Activated CD4-positive, CD25-positive, alpha-beta regulatory T cell treated with anti-CD3 and anti-CD28 coated beads, Interleukin-2, amount 50 U/mL, for 72 hours (primary cell): ENCODE measurements at regions not wholly inside any gene's neighbourhood (a gene's known extent, or its start where the extent isn't known, plus 50 kb on each side); places are given as distances from the start of the nearest gene placed in this dataset.
A peak's percentile ranks its signal among the peaks of the same experiment; 100 is the strongest.

Source experiments
- DNase-seq: peaks from one replicate; pipeline ENCODE4 v3.0.0; 2021

- no peak for DNase-seq
Measured at GRCh38 chr15:77557564-77557963, 75.1 kb downstream of the LINGO1 start.

- no peak for DNase-seq
Measured at GRCh38 chr15:77557144-77557543, 75.6 kb downstream of the LINGO1 start.

DNA sequence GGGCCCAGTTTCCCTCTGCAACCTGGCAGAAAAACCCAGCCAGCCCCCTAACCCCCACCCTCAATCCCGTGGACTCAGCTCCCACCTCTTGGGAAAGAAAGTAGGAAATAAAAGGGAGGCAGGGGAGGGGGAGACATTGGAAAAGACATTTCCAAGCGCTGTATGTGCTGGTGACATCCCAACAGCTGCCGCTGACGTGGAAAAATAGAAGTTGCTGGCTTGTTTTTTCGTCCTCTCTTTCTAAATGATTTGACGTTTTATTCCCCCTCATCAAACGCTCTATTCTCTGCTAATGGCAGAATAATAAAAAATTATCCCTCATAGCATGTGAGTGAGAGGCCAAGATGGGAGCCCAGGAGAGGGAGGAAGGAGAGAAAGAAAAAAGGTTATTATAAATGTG lies 76.1 kb downstream of the LINGO1 start:
- no peak for DNase-seq

DNA sequence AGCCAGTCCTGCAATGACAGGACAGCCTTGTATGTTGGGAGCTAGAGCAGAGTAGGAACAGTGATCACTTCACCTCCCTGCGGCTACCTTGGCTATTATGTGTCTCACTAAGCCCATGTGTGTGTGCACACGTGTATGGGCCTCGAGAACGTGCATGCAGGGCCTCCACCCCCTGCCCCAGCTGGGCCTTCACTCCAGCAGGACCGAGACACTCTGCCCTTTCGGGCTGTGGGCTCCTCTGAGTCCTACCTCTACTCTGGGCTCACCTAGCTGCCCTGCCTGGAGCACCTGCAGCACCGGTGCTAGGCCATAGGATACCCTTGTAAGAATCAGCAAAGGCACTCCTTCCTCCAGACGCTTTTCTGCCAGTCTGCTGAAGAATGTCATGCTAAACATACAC lies 77.5 kb downstream of the LINGO1 start:
- DNase-seq = no peak

DNA sequence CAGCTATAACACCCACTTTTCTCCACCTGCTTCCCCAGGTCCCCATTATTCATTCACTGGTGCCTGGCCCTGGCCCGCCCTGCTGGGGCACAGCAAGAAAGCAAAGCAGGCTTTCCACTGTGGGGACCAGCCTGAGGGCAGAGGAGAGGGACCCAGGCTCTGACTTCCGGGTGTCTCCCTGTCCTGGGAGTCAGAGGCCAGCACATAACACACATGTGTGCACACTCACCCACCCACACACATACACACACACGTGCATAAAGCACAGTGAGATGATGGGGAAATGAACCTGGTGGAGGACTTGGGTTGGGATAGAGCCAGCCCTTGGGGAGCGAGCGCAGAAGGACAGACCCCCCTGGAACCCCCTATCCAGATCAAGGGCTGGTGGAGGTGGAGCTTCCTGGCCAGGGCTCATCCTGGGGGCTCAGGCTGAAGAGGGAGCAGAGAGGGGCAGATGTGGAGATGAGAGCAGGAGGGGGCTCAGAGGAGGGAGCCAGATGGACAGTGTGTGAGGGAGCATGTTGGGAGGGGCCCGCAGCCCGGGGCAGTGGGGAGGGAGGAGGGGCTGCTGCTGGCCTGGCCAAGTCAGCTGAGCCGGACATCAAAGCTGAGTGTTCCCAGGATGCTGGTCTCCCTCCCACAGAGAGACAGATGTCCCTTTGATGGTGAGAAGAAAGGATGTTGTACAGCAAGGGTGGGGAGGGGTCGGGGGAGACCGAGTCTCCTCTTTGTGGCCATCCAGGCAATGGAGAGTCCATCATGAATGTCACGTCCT lies 78.2 kb downstream of the LINGO1 start:
- DNase-seq = no peak

DNA sequence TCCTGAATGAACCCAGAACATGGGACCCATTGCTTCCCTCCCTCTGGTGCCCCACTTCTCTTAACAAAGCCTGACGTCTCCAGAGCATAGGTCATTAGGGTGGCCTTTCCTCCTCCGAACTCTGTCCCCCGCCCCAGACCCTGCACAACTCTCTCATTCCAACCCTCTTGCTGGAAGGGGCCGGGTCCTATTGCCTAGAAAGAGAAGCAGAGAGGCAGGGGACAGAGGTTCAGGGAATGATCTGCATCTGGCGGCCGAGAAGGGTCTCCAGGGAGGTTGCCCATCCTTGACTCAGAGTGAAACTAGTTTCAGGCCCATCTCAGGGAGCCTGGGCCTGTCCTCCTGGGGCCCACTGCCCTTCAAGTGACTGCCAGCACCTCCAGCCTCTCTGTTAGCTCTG lies 79.0 kb downstream of the LINGO1 start:
- no peak for DNase-seq

GRCh38 chr15:77553257-77553656 lies 79.5 kb downstream of the LINGO1 start:
- DNase-seq = no peak

DNA sequence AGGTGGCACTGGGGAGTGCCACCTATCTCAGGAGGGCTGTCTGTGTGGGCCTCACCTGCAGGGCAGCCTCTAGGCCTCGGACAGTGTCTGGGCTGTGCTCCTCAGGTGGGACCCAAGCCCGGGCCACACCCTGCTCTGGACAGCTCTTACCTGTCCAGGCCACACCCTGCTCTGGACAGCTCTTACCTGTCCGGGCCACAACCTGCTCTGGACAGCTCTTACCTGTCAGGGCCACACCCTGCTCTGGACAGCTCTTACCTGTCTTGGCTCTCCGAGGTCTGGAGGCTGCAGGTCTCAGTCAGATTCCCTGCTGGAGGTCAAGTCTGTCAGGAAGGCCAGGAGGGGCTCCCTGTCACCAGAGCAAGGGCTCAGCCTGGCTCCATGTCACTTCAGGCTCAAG lies 80.6 kb downstream of the LINGO1 start:
- DNase-seq = no peak

DNA sequence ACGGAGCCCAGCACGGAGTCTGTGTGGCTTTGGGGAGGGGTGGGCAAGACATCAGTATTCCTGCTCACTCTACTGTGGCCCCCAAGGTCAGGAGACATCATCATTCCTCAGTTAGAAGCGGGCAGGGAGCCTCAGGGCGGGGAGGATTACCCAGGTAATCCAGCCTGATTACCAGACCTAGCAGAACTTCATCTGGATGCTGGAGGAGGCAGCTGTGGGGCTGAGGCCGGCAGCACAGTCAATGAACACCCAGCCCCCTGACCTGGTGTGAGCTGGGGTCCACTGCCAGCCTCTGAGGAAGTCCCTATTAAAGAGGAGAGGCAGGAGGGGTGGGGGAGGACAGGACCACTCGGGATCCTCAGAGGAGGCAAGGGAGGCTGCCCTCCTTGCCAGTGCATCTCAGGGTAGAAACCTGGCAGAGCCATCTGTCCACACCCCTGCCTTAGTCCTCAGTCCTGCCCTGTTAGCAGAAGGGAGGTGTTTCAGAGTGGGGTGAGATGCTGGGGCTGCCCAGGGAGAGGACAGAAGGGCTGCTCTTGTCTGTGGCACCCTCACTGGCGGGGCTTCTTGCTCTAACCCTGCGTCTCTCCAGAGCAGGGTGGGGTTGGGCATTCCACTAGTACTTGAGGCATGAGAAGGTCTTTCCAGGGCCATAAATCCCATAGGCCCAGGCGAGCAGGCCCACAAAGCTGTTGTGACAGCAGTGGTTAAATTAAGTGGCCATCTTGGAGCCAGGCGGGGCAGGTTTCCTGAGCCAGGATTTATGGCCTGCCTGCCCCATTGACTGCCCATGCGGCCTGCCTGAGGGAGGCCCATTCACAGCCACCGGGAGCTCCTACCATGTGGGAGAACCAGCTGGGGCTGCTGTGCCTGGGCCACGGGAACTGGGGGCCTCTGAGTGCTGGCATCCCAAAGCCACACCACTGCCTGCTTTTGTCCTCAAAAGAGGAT lies 82.1 kb downstream of the LINGO1 start:
- no peak for DNase-seq

DNA sequence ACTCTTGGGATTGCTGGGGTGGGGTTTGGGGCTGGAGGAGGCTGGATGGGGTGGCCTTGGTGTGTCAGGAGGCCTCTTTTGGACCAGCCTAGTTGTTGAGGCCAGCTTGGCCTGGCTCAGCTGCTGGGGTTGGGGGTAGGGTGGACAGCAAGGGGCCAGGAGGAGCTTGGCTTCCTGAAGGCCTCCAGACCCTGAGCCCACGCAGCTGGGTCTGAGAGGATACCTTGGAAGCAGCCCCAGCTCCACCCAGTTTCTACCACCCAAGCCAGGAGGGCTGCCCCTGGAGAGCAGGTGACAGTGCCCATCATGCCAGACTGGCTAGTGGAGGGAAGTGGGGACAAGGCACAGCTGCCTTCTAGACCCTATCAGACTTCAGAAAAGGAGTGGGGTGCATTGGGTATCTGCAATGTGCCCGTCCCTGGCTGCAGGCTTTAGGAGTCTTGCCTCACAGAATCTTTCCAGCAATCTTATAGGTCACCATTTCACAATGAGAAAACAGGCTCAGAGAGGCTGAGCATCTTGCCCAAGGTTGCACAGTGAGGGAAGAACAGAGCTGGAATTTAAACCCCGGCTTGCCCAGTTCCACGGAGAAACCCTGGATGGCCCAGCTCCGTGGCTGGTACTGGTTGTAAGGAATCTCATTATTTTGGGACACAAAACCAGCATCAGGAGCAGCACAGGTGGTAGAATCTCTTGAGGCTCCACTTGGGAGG lies 83.0 kb downstream of the LINGO1 start:
- no peak for DNase-seq

DNA sequence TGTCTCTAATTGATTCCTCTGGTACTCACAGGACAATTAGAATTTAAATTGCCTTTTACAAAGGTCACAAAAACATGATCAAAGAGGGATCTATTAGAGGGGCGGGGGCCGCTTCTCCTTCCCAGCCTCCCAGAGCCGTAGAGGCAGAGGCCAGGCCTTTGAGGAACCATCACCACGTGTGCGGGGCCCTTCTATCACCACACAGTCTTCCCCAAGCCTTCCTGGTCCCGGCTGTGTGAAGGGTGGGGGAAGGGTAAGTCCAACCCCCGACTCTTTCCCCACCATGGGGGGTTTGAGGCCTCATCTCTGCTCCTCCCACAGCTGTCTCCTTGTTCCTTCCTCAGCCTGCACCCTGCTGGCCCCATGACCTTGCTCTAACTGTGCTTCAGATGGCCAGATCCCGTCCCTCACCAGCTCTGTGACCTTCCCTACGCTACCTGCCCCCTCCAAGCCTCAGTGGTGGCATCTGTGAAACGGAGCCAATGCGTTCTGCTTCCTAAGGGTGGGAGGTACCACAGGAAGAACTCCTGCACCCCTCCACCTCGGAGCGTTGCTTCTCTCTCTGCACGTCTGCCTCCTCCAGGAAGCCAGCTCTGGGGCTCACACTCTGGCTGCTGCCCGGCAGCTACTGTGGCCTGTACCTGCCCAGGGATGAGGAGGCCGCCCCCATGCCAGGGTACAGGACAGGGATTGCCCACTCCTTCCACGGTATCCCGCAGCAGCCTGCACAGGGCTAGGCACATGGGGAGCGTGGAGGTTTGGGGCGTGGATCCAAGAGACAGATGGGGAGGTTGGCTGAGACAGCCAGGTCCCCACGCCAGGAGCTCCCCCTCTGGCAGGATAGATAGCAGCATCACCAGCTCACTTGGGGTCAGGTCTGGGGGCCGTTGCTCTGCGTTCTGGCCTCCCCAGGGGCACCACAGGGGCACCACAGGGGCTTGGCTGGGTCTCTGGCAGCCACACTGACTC lies 83.8 kb downstream of the LINGO1 start:
- no peak for DNase-seq

GRCh38 chr15:77547801-77548588 lies 84.7 kb downstream of the LINGO1 start:
- DNase-seq = no peak

DNA sequence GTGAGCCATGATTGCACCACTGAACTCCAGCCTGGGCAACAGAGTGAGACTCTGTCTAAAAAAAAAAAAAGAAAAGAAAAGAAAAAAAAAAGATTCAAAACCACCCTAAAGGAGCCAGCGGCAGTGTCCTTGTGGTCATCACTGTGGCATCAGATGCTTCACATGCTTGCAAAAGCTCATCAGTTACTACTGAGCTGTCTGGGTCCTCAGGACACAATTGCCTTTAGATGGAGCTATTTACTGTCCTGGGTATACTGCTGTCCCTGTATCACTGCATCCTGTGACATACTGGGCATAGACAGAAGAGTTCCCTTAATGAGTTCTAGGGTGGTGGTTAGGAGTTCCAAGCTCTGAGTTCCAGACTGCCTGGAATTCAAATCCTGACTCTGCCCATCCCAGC lies 85.8 kb downstream of the LINGO1 start:
- DNase-seq = no peak

GRCh38 chr15:77546050-77546501 lies 86.6 kb downstream of the LINGO1 start:
- DNase-seq = no peak

DNA sequence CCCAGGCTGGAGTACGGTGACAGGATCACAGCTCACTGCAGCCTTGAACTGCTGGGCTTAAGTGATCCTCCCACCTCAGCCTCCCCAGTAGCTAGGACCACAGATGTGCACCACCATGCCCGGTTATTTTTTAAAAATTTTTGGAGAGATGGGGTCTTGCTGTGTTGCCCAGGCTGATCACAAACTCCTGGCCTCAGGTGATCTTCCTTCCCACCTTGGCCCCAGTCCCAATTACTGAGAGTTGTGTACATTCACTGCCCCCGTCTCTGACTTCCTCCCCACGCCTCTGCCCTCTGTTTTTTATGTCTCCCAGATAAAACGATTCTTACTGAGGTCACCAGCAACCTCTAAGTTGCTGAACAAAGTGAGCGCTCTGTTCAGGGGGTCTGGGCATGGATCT lies 87.7 kb downstream of the LINGO1 start:
- no peak for DNase-seq

- no peak for DNase-seq
Measured at GRCh38 chr15:77544162-77544561, 88.5 kb downstream of the LINGO1 start.

GRCh38 chr15:77543159-77543882 lies 89.4 kb downstream of the LINGO1 start:
- DNase-seq = peak; percentile 73

- DNase-seq = no peak
Measured at GRCh38 chr15:77542491-77543001, 90.2 kb downstream of the LINGO1 start.

GRCh38 chr15:77541421-77542181 lies 91.1 kb downstream of the LINGO1 start:
- no peak for DNase-seq
